HL-60 (cell line): ENCODE measurements at regions not wholly inside any gene's neighbourhood (a gene's known extent, or its start where the extent isn't known, plus 50 kb on each side); places are given as distances from the start of the nearest gene placed in this dataset.

Experiments used
- CTCF ChIP-seq: IDR thresholded peaks from one replicate; pipeline ENCODE4 v1.5.1; 2011; ENCODE audit warnings: low read length, control low read depth, inconsistent platforms; ENCODE audit not compliant: insufficient read depth
- POLR2AphosphoS5 ChIP-seq: IDR thresholded peaks from 2 replicates; pipeline ENCODE4 v1.6.1; 2012; ENCODE audit warnings: low read depth
- REST ChIP-seq: IDR thresholded peaks from 2 replicates; pipeline ENCODE4 v1.6.1; 2012; ENCODE audit warnings: low read depth; ENCODE audit not compliant: insufficient replicate concordance

DNA sequence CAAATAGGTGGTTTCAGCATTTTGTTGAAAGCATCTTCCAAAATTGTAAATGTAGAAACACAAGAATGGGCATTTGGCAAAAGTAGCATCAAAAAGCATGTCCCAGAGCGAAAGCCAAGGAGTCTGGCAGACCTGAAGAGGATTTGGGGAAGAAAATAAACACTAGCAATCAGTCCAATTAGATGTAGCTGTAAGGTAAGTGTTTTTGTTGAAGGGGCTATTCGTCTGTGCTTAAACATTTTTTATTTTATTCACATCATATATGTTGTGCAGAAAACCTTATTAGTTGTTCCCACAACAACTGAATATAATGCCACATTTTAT lies 954.1 kb upstream of the COX7C start:
- TF ChIP-seq POLR2AphosphoS5 (no peak), CTCF (no peak), REST (no peak)
